ENCODE measurements at regions not wholly inside any gene's neighbourhood (a gene's known extent, or its start where the extent isn't known, plus 50 kb on each side); places are given as distances from the start of the nearest gene placed in this dataset.

GRCh38 chr5:74372051-74372450 is 268.5 kb downstream of the ENC1 start:
- no peak for DNase-seq (ENCODE audit: extremely low spot score, unreplicated experiment)
- no peaks in the 10 kb centered on the region for H3K9me3 Mint-ChIP-seq
- peaks cover 14% of the 10 kb centered on the region for H3K4me1 Mint-ChIP-seq (ENCODE audit: unreplicated experiment)
- no peaks in the 10 kb centered on the region for H3K36me3 Mint-ChIP-seq
- H3K27ac Mint-ChIP-seq: no peak overlapping the region
- no peaks in the 10 kb centered on the region for H3K27me3 Mint-ChIP-seq
- H3K4me3 Mint-ChIP-seq: no peak overlapping the region
- no peak for TF ChIP-seq CTCF (conservative IDR thresholded peaks at IDR 0.05)

- TF ChIP-seq CTCF (conservative IDR thresholded peaks at IDR 0.05): no peak
- no peak overlapping the region for H3K27ac Mint-ChIP-seq
Measured at GRCh38 chr5:74371621-74372020, 268.9 kb downstream of the ENC1 start.

GRCh38 chr5:74370168-74370567 is 270.4 kb downstream of the ENC1 start:
- Mint-ChIP-seq H3K27ac (no peak overlapping the region), H3K27me3 (no peaks in the 10 kb centered on the region), H3K9me3 (peaks cover 4% of the 10 kb centered on the region), H3K4me1 (ENCODE audit: unreplicated experiment) (peaks cover 14% of the 10 kb centered on the region), H3K4me3 (no peak overlapping the region), H3K36me3 (no peaks in the 10 kb centered on the region)
- TF ChIP-seq CTCF (conservative IDR thresholded peaks at IDR 0.05): no peak
- no peak for DNase-seq (ENCODE audit: extremely low spot score, unreplicated experiment)

More at GRCh38 chr5:74371621-74372020, 268.9 kb downstream of the ENC1 start:
- H3K27me3 Mint-ChIP-seq: no peaks in the 10 kb centered on the region
- H3K9me3 Mint-ChIP-seq: no peaks in the 10 kb centered on the region
- H3K4me3 Mint-ChIP-seq: no peak overlapping the region
- no peaks in the 10 kb centered on the region for H3K36me3 Mint-ChIP-seq
- peaks cover 14% of the 10 kb centered on the region for H3K4me1 Mint-ChIP-seq (ENCODE audit: unreplicated experiment)
- DNase-seq (ENCODE audit: extremely low spot score, unreplicated experiment): no peak

GRCh38 chr5:74369173-74369572 is 271.4 kb downstream of the ENC1 start:
- no peak overlapping the region for H3K4me3 Mint-ChIP-seq
- TF ChIP-seq CTCF (conservative IDR thresholded peaks at IDR 0.05): no peak
- peaks cover 14% of the 10 kb centered on the region for H3K4me1 Mint-ChIP-seq (ENCODE audit: unreplicated experiment)
- no peak overlapping the region for H3K27ac Mint-ChIP-seq
- H3K9me3 Mint-ChIP-seq: peaks cover 5% of the 10 kb centered on the region
- DNase-seq (ENCODE audit: extremely low spot score, unreplicated experiment): no peak
- no peaks in the 10 kb centered on the region for H3K27me3 Mint-ChIP-seq
- H3K36me3 Mint-ChIP-seq: no peaks in the 10 kb centered on the region

GRCh38 chr5:74367934-74368333 is 272.6 kb downstream of the ENC1 start:
- DNase-seq (ENCODE audit: extremely low spot score, unreplicated experiment): no peak
- Mint-ChIP-seq H3K4me3 (no peak overlapping the region), H3K27me3 (no peaks in the 10 kb centered on the region), H3K4me1 (ENCODE audit: unreplicated experiment) (peaks cover 14% of the 10 kb centered on the region), H3K36me3 (no peaks in the 10 kb centered on the region), H3K27ac (peak overlapping the region; percentile 23), H3K9me3 (peaks cover 8% of the 10 kb centered on the region)
- TF ChIP-seq CTCF (conservative IDR thresholded peaks at IDR 0.05): no peak

GRCh38 chr5:74367241-74367733 is 273.2 kb downstream of the ENC1 start:
- H3K4me3 Mint-ChIP-seq: no peak overlapping the region
- no peak for TF ChIP-seq CTCF (conservative IDR thresholded peaks at IDR 0.05)
- H3K27ac Mint-ChIP-seq: peak overlapping the region; percentile 23
- H3K9me3 Mint-ChIP-seq: peaks cover 8% of the 10 kb centered on the region
- H3K27me3 Mint-ChIP-seq: no peaks in the 10 kb centered on the region
- no peak for DNase-seq (ENCODE audit: extremely low spot score, unreplicated experiment)
- H3K4me1 Mint-ChIP-seq (ENCODE audit: unreplicated experiment): peaks cover 14% of the 10 kb centered on the region
- H3K36me3 Mint-ChIP-seq: no peaks in the 10 kb centered on the region

All from type B pancreatic cell (in vitro differentiated cells).